Mucosa of descending colon (tissue), 3 donors: ENCODE measurements at regions not wholly inside any gene's neighbourhood (a gene's known extent, or its start where the extent isn't known, plus 50 kb on each side); places are given as distances from the start of the nearest gene placed in this dataset.

Source experiments
- ATAC-seq: fragments of 200-7000 bp; cut with Tn5 transposase; one replicate; pipeline ENCODE4 v1.9.1; 2020; ENCODE audit warnings: mild to moderate bottlenecking, moderate library complexity
- DNase-seq, 3 donors: peaks; one replicate each; pipeline ENCODE4 v3.0.0-alpha.2; 2020
- H3K36me3 ChIP-seq: fragments of 200-600 bp; one replicate; pipeline ENCODE4 v1.8.0; 2021; ENCODE audit warnings: low read depth, mild to moderate bottlenecking
- H3K4me1 ChIP-seq: fragments of 200-600 bp; one replicate; pipeline ENCODE4 v1.8.0; 2021; ENCODE audit warnings: low read depth, mild to moderate bottlenecking
- H3K4me3 ChIP-seq: fragments of 200-600 bp; one replicate; pipeline ENCODE4 v1.8.0; 2021; ENCODE audit warnings: mild to moderate bottlenecking
- H3K9me3 ChIP-seq: fragments of 200-600 bp; one replicate; pipeline ENCODE4 v1.8.0; 2021; ENCODE audit warnings: mild to moderate bottlenecking
- intact Hi-C, 2 donors: fragments of 100-400 bp; cut with DNase I in 1 of 2; cut with micrococcal nuclease in 1 of 2; formaldehyde crosslinking; loops; one replicate each; pipeline versions ENCODE4 v1.11.0 to v1.11.1; 2022; cut with DNase I, micrococcal nuclease
- TF ChIP-seq, protein P1 (sequence below): fragments of 200-600 bp; IDR thresholded peaks from one replicate; pipeline ENCODE4 v1.8.0; 2022; ENCODE audit warnings: antibody characterized with exemption, mild to moderate bottlenecking
- donor health status: DM: no; HTN: no; CAD: no; lungs with moderate emphysema.
- donor health status: DM: no; HTN: no; CAD: no.
- donor health status: DM: no; HTN: yes; CAD: no.

- DNase-seq (no peak), ATAC-seq (no peak)
- Histone ChIP-seq H3K4me3 (no peak overlapping the region), H3K36me3 (no peaks in the 10 kb centered on the region), H3K9me3 (peaks cover 57% of the 10 kb centered on the region), H3K4me1 (no peaks in the 10 kb centered on the region)
- TF ChIP-seq, protein P1, sequence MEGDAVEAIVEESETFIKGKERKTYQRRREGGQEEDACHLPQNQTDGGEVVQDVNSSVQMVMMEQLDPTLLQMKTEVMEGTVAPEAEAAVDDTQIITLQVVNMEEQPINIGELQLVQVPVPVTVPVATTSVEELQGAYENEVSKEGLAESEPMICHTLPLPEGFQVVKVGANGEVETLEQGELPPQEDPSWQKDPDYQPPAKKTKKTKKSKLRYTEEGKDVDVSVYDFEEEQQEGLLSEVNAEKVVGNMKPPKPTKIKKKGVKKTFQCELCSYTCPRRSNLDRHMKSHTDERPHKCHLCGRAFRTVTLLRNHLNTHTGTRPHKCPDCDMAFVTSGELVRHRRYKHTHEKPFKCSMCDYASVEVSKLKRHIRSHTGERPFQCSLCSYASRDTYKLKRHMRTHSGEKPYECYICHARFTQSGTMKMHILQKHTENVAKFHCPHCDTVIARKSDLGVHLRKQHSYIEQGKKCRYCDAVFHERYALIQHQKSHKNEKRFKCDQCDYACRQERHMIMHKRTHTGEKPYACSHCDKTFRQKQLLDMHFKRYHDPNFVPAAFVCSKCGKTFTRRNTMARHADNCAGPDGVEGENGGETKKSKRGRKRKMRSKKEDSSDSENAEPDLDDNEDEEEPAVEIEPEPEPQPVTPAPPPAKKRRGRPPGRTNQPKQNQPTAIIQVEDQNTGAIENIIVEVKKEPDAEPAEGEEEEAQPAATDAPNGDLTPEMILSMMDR, result no peak
- intact Hi-C loops, result no loop called here
Measured at GRCh38 chr3:26099692-26100091, 309.8 kb downstream of the OXSM start.

DNA sequence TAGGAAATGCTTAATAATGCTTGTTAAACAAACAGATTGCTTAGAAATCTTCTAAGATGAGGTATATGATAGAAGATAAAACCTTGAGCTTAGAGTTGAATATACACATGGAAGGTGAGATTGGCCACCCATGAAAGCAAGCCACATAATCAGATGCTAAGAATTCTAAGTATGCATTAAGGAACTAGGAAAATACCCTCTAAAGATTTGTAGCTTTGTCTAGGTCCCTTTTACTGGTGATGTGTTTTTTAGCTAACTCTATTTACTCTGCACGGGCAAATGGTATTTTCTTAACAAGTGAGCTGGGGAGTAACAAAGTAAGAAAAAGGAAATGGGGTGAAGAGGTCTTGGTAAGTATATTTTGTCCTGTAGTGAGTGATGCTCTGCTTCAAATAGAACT is 310.3 kb downstream of the OXSM start:
- ATAC-seq (no peak), DNase-seq (no peak)
- H3K9me3 ChIP-seq, result peaks cover 54% of the 10 kb centered on the region
- TF ChIP-seq, protein P1, result no peak
- no peaks in the 10 kb centered on the region for H3K36me3 ChIP-seq
- intact Hi-C loops, result no loop called here
- H3K4me1 ChIP-seq, result no peaks in the 10 kb centered on the region
- H3K4me3 ChIP-seq, result no peak overlapping the region

- no peak for ATAC-seq
- Histone ChIP-seq H3K36me3 (no peaks in the 10 kb centered on the region), H3K9me3 (peaks cover 37% of the 10 kb centered on the region), H3K4me1 (no peaks in the 10 kb centered on the region), H3K4me3 (no peak overlapping the region)
- intact Hi-C loops, result no loop called here
- no peak for DNase-seq
- TF ChIP-seq, protein P1, result no peak
Measured at GRCh38 chr3:26102376-26102775, 312.5 kb downstream of the OXSM start.

GRCh38 chr3:26104851-26105251 is 315.0 kb downstream of the OXSM start:
- Histone ChIP-seq H3K9me3 (peaks cover 29% of the 10 kb centered on the region), H3K36me3 (no peaks in the 10 kb centered on the region), H3K4me1 (no peaks in the 10 kb centered on the region), H3K4me3 (no peak overlapping the region)
- ATAC-seq (no peak), DNase-seq (no peak)
- intact Hi-C loops, result no loop called here
- TF ChIP-seq, protein P1, result no peak

DNA sequence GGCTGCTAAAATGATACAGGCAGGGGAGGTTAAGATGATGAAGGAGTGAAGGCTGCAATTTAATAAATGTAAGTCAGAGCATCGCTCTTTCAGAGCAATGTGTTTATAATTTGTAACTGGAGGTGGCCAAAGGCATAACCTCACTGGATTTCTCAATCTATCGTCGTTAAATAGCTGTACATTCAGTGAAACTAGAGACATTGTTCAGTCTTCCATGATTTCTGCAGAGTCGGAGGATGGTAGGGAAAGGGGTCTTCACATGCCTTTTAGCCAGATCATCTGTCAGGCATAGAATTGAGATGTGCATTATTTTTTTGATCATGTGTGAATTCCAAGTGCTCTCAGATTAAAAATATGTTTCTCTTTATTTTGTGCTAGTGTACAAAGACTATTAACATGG is 315.4 kb downstream of the OXSM start:
- Histone ChIP-seq H3K36me3 (no peaks in the 10 kb centered on the region), H3K4me3 (no peak overlapping the region), H3K9me3 (peaks cover 30% of the 10 kb centered on the region), H3K4me1 (no peaks in the 10 kb centered on the region)
- no peak for DNase-seq
- TF ChIP-seq, protein P1, result no peak
- no peak for ATAC-seq
- intact Hi-C loops, result no loop called here

DNA sequence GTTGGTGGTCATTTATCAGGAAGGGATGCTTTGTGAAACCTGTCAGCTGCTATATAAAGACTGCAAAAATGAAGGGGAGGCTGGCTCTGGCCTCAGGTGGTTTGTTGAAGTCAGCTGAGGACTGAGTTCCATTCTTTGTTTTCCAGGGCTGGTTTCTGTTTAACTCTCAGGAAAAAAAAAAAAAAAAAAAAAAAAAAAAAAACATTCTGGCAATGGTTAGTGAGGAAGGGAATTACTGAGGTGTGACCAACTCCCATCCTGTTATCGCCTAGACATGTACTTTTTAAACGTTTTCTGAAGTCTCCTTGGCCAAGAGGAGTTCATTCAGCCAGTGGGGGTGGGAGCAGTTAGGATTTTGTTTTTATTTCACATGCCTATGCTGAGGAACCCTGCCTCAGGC is 316.3 kb downstream of the OXSM start:
- no peak for ATAC-seq
- Histone ChIP-seq H3K9me3 (peaks cover 22% of the 10 kb centered on the region), H3K36me3 (no peaks in the 10 kb centered on the region), H3K4me1 (no peaks in the 10 kb centered on the region), H3K4me3 (no peak overlapping the region)
- DNase-seq, result no peak
- TF ChIP-seq, protein P1, result no peak
- intact Hi-C loops, result no loop called here
